Activated naive CD8-positive, alpha-beta T cell (primary cell): ENCODE measurements at regions not wholly inside any gene's neighbourhood (a gene's known extent, or its start where the extent isn't known, plus 50 kb on each side); places are given as distances from the start of the nearest gene placed in this dataset.

Source experiments
- H3K27ac Mint-ChIP-seq: one replicate; pipeline ENCODE4 v1.8.0; 2021; ENCODE audit warnings: mixed read lengths
- H3K27me3 Mint-ChIP-seq: one replicate; pipeline ENCODE4 v1.8.0; 2021; ENCODE audit warnings: mixed read lengths
- H3K36me3 Mint-ChIP-seq: one replicate; pipeline ENCODE4 v1.8.0; 2021; ENCODE audit warnings: mixed read lengths
- H3K4me1 Mint-ChIP-seq: one replicate; pipeline ENCODE4 v1.8.0; 2021; ENCODE audit warnings: low read depth, mixed read lengths
- H3K4me3 Mint-ChIP-seq: one replicate; pipeline ENCODE4 v1.8.0; 2021; ENCODE audit warnings: mild to moderate bottlenecking, mixed read lengths
- H3K9me3 Mint-ChIP-seq: one replicate; pipeline ENCODE4 v1.8.0; 2021; ENCODE audit warnings: low read depth, mixed read lengths

GRCh38 chr13:30045916-30046704, 195.7 kb upstream of the UBL3 start:
- Mint-ChIP-seq H3K27me3 (no peaks in the 10 kb centered on the region), H3K9me3 (no peaks in the 10 kb centered on the region), H3K4me1 (peaks cover 15% of the 10 kb centered on the region), H3K27ac (no peak overlapping the region), H3K4me3 (no peak overlapping the region), H3K36me3 (no peaks in the 10 kb centered on the region)

GRCh38 chr13:30044932-30045331, 194.5 kb upstream of the UBL3 start:
- Mint-ChIP-seq H3K27me3 (no peaks in the 10 kb centered on the region), H3K4me3 (no peak overlapping the region), H3K36me3 (no peaks in the 10 kb centered on the region), H3K4me1 (peaks cover 15% of the 10 kb centered on the region), H3K27ac (no peak overlapping the region), H3K9me3 (no peaks in the 10 kb centered on the region)

- Mint-ChIP-seq H3K27me3 (no peaks in the 10 kb centered on the region), H3K4me3 (no peak overlapping the region), H3K27ac (no peak overlapping the region), H3K36me3 (no peaks in the 10 kb centered on the region), H3K4me1 (peaks cover 15% of the 10 kb centered on the region), H3K9me3 (no peaks in the 10 kb centered on the region)
These were observed 193.2 kb upstream of the UBL3 start for GRCh38 chr13:30043631-30043925.

DNA sequence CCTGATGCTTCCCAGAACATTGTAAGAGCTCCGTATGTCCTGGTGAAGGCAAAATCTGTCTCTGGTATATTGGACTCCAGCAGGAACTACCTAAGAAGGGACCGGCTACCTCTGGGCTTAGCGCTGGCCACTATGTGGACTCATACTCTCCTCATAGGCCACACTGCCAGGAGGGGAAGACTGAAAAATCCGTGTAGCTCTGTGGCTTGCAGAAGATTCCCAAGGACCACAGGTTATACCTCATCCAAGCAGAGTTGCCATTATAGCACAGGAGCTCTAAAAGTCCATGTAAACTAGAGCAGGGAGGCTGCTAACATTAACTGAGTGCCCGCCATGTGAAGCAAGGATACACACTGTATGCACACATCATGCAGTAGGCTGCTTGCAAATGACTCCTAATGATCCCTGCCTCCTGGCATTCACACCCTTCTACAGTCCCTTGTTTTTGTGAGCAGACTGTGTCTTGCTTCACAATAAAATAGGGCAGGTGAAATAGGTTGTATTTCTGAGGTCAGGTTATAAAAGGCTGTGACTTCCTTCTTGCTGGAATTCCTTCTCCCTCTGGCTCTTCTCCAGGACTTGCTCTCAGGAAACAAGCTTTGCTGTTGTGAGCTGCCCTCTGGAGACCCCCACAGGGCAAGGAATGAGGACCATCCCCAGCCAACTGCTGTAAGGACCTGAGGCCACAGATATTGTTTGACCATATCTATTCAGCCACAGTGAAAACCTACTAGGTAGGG, 192.6 kb upstream of the UBL3 start:
- no peak overlapping the region for H3K27ac Mint-ChIP-seq
- no peak overlapping the region for H3K4me3 Mint-ChIP-seq
- no peaks in the 10 kb centered on the region for H3K9me3 Mint-ChIP-seq
- no peaks in the 10 kb centered on the region for H3K36me3 Mint-ChIP-seq
- H3K27me3 Mint-ChIP-seq = no peaks in the 10 kb centered on the region
- peaks cover 15% of the 10 kb centered on the region for H3K4me1 Mint-ChIP-seq

DNA sequence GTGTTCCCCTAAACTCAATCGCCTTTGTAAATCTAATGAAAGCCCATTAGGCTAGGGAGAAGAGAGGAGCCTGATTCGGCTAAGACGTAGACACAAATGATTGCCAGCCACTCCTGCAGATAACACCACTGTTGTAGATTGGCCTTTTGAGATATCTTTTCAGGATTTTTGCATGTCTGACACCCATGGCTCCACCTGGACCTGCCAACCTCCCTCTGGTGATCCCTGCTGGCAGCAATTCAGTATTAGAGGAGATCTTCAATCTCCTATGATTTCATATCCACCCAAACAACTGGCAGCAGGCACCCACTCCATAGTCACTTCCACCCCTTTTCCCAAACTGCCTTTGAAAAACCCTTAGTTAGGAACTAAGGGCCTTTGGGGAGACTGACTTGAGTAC, 191.9 kb upstream of the UBL3 start:
- H3K4me3 Mint-ChIP-seq = no peak overlapping the region
- H3K27me3 Mint-ChIP-seq = no peaks in the 10 kb centered on the region
- no peaks in the 10 kb centered on the region for H3K9me3 Mint-ChIP-seq
- H3K36me3 Mint-ChIP-seq = no peaks in the 10 kb centered on the region
- no peak overlapping the region for H3K27ac Mint-ChIP-seq
- H3K4me1 Mint-ChIP-seq = peaks cover 8% of the 10 kb centered on the region

- Mint-ChIP-seq H3K27me3 (peaks cover 1% of the 10 kb centered on the region), H3K9me3 (no peaks in the 10 kb centered on the region), H3K4me3 (no peak overlapping the region), H3K36me3 (no peaks in the 10 kb centered on the region), H3K4me1 (no peaks in the 10 kb centered on the region), H3K27ac (no peak overlapping the region)
These were observed 189.1 kb upstream of the UBL3 start for GRCh38 chr13:30039511-30039911.

DNA sequence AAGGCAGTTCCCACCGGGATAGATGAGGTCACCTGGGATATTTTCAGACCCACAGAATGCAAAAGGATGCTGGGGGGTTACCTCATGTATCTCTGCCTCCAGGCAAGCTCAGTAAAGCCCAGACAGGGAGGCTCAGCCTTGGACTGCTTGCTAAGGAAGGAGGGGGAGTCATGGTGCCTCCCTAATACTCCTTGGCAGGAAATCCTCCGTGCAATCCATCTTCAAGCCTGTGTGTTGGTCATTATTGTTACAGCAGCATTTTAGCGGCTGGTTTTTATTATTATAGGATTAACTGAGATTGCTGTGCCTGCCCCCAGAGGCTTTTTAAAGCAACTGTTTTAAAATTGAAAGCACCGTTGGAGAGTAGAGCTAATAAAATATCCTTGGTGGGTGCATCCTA, 188.5 kb upstream of the UBL3 start:
- H3K36me3 Mint-ChIP-seq = no peaks in the 10 kb centered on the region
- peaks cover 1% of the 10 kb centered on the region for H3K27me3 Mint-ChIP-seq
- no peak overlapping the region for H3K27ac Mint-ChIP-seq
- H3K4me3 Mint-ChIP-seq = no peak overlapping the region
- H3K4me1 Mint-ChIP-seq = no peaks in the 10 kb centered on the region
- no peaks in the 10 kb centered on the region for H3K9me3 Mint-ChIP-seq

GRCh38 chr13:30037766-30038165, 187.3 kb upstream of the UBL3 start:
- no peak overlapping the region for H3K4me3 Mint-ChIP-seq
- no peaks in the 10 kb centered on the region for H3K4me1 Mint-ChIP-seq
- H3K27ac Mint-ChIP-seq = no peak overlapping the region
- H3K9me3 Mint-ChIP-seq = no peaks in the 10 kb centered on the region
- peaks cover 1% of the 10 kb centered on the region for H3K27me3 Mint-ChIP-seq
- no peaks in the 10 kb centered on the region for H3K36me3 Mint-ChIP-seq

DNA sequence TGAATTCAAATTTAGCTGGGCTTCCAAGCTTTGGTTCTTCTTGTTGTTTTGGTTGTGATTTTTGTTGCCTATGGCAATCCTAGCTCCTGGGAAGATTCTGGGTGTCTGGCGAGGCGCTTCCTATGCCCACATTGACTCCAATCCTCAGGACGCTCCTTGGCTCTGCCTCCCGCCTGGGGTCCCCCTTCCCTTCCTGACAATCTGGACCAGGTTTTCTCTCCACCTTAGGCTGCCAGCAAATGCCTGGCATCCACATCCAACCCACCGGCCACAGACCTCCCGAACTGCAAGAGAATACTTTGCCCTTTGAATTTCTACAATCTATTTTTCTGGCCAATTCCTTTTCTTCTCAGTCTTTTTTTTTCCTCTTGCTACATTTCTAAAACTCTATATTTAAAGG, 186.9 kb upstream of the UBL3 start:
- H3K27ac Mint-ChIP-seq = no peak overlapping the region
- H3K4me3 Mint-ChIP-seq = no peak overlapping the region
- no peaks in the 10 kb centered on the region for H3K9me3 Mint-ChIP-seq
- peaks cover 1% of the 10 kb centered on the region for H3K27me3 Mint-ChIP-seq
- H3K4me1 Mint-ChIP-seq = no peaks in the 10 kb centered on the region
- H3K36me3 Mint-ChIP-seq = no peaks in the 10 kb centered on the region

GRCh38 chr13:30034458-30034795, 184.0 kb upstream of the UBL3 start:
- Mint-ChIP-seq H3K9me3 (no peaks in the 10 kb centered on the region), H3K4me1 (no peaks in the 10 kb centered on the region), H3K27me3 (peaks cover 1% of the 10 kb centered on the region), H3K27ac (no peak overlapping the region), H3K36me3 (no peaks in the 10 kb centered on the region), H3K4me3 (no peak overlapping the region)

GRCh38 chr13:30033681-30034457, 183.5 kb upstream of the UBL3 start:
- Mint-ChIP-seq H3K27me3 (peaks cover 1% of the 10 kb centered on the region), H3K27ac (no peak overlapping the region), H3K36me3 (no peaks in the 10 kb centered on the region), H3K4me1 (no peaks in the 10 kb centered on the region), H3K4me3 (no peak overlapping the region), H3K9me3 (no peaks in the 10 kb centered on the region)

GRCh38 chr13:30032263-30032662, 181.8 kb upstream of the UBL3 start:
- H3K36me3 Mint-ChIP-seq = no peaks in the 10 kb centered on the region

DNA sequence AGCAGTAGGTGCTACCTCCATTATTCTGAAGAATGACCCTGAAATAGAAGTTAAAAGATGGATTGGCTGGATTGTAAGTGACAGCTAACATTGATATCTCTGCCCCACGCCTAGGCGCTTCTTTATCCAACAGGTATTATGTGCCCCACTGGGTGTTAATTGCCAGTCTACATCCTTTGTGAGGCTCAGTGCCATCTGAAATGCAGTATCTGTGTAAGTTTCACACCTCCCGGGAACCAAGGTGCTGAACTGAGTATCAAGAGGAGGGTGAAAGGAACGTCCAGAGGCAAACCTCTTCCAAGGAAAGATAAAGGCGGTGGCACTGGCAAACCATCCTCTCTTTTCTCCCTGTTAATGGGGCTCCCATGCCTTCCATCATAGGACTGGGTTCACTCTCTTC, 181.1 kb upstream of the UBL3 start:
- H3K27ac Mint-ChIP-seq = no peak overlapping the region
- no peaks in the 10 kb centered on the region for H3K4me1 Mint-ChIP-seq
- peaks cover 1% of the 10 kb centered on the region for H3K27me3 Mint-ChIP-seq
- no peak overlapping the region for H3K4me3 Mint-ChIP-seq
- H3K9me3 Mint-ChIP-seq = no peaks in the 10 kb centered on the region
- no peaks in the 10 kb centered on the region for H3K36me3 Mint-ChIP-seq

More at GRCh38 chr13:30032263-30032662, 181.8 kb upstream of the UBL3 start:
- no peak overlapping the region for H3K4me3 Mint-ChIP-seq
- no peak overlapping the region for H3K27ac Mint-ChIP-seq
- H3K27me3 Mint-ChIP-seq = peaks cover 1% of the 10 kb centered on the region
- H3K4me1 Mint-ChIP-seq = no peaks in the 10 kb centered on the region
- no peaks in the 10 kb centered on the region for H3K9me3 Mint-ChIP-seq

GRCh38 chr13:30030141-30030750, 179.8 kb upstream of the UBL3 start:
- no peaks in the 10 kb centered on the region for H3K27me3 Mint-ChIP-seq
- no peak overlapping the region for H3K27ac Mint-ChIP-seq
- no peaks in the 10 kb centered on the region for H3K9me3 Mint-ChIP-seq
- no peaks in the 10 kb centered on the region for H3K36me3 Mint-ChIP-seq
- H3K4me1 Mint-ChIP-seq = no peaks in the 10 kb centered on the region
- H3K4me3 Mint-ChIP-seq = no peak overlapping the region
